NT2/D1 (cell line): ENCODE measurements at regions not wholly inside any gene's neighbourhood (a gene's known extent, or its start where the extent isn't known, plus 50 kb on each side); places are given as distances from the start of the nearest gene placed in this dataset.

ENCODE experiments used
- YY1 ChIP-seq: IDR thresholded peaks from 2 replicates; pipeline ENCODE4 v1.6.1; 2011; ENCODE audit not compliant: insufficient read length, insufficient read depth
- ZNF274 ChIP-seq: IDR thresholded peaks from 2 replicates; pipeline ENCODE4 v1.6.1; 2011; ENCODE audit warnings: mild to moderate bottlenecking, low read depth, low read length

DNA sequence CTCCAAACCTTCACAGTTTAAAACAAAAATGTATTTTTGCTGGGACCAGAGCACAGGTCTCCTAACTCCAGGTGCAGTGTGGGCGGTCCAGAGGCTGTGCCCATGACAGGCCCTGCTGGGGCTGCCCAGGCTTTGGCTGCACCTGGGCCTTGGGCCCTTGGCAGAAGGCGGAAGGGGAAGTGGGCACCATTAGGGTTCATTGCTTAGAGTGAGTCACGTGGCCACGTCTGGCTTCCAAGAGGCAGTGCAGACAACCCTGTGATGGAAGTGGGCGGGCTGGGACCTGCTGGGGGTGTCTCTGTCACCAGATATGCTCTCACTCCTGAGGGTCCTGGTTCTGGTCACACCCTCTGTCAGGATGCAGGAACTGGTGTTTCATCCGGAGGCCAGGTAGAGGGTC is 302.2 kb downstream of the QKI start:
- TF ChIP-seq YY1 (no peak), ZNF274 (no peak)
